Vagina (tissue), 2 donors: ENCODE measurements at regions not wholly inside any gene's neighbourhood (a gene's known extent, or its start where the extent isn't known, plus 50 kb on each side); places are given as distances from the start of the nearest gene placed in this dataset.

Source experiments
- POLR2A ChIP-seq, 2 donors: fragments of 450-650 bp; IDR thresholded peaks; one replicate each; pipeline ENCODE4 v1.6.1; 2017; ENCODE audit warnings: antibody characterized with exemption in 2 of 2, mild to moderate bottlenecking in 2 of 2, moderate library complexity in 2 of 2
- POLR2AphosphoS5 ChIP-seq, 2 donors: sonication (generic); formaldehyde crosslinking; IDR thresholded peaks; one replicate each; pipeline ENCODE4 v1.9.0; 2017; ENCODE audit warnings: antibody characterized with exemption in 2 of 2, mild to moderate bottlenecking in 2 of 2, low read depth in 1 of 2; ENCODE audit not compliant: insufficient read depth in 1 of 2
- TF ChIP-seq, protein P1 (sequence below), 3 experiments: fragments of 450-650 bp in 2 of 3; fragments of 200-600 bp in 1 of 3; sonication (generic) in 1 of 3; IDR thresholded peaks; one replicate each; pipeline ENCODE4 v1.5.1; 2017 to 2019; ENCODE audit warnings: antibody characterized with exemption in 3 of 3, mild to moderate bottlenecking in 2 of 3, moderate library complexity in 2 of 3

DNA sequence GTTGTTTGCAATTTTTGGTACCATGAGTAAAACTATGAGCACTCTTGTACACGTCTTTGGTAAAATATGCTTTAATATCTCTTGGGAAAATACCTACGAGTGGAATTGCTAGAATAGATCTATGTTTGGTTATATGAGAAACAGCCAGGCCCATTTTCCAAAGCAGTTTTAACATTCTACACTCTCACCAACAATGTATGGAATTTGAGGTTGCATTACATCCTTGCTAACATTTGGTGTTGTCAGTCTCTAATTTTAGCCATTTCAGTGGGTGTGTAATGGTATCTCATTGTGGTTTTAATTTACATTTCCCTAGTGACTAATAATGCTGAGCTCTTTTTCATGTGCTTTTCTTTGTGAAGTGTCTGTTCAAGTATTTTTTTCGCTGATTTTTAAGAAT, 118.9 kb upstream of the TCF4 start:
- TF ChIP-seq POLR2A (IDR thresholded peaks at IDR 0.05) (no peak), POLR2AphosphoS5 (IDR thresholded peaks at IDR 0.05; ENCODE audit: insufficient read depth in 1 of 2, low read depth in 1 of 2) (no peak)
- TF ChIP-seq, protein P1, sequence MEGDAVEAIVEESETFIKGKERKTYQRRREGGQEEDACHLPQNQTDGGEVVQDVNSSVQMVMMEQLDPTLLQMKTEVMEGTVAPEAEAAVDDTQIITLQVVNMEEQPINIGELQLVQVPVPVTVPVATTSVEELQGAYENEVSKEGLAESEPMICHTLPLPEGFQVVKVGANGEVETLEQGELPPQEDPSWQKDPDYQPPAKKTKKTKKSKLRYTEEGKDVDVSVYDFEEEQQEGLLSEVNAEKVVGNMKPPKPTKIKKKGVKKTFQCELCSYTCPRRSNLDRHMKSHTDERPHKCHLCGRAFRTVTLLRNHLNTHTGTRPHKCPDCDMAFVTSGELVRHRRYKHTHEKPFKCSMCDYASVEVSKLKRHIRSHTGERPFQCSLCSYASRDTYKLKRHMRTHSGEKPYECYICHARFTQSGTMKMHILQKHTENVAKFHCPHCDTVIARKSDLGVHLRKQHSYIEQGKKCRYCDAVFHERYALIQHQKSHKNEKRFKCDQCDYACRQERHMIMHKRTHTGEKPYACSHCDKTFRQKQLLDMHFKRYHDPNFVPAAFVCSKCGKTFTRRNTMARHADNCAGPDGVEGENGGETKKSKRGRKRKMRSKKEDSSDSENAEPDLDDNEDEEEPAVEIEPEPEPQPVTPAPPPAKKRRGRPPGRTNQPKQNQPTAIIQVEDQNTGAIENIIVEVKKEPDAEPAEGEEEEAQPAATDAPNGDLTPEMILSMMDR (IDR thresholded peaks at IDR 0.05), result no peak
